Cerebellar cortex (tissue), 1 donor: ENCODE measurements at regions not wholly inside any gene's neighbourhood (a gene's known extent, or its start where the extent isn't known, plus 50 kb on each side); places are given as distances from the start of the nearest gene placed in this dataset.

Source experiments
- DNase-seq: peaks from one replicate; pipeline ENCODE4 v3.0.0-alpha.2; 2015; ENCODE audit warnings: low spot score

GRCh38 chr17:14762736-14763479 lies 462.0 kb downstream of the HS3ST3B1 start:
- no peak for DNase-seq

- DNase-seq, result no peak
Measured at GRCh38 chr17:14760719-14761411, 460.0 kb downstream of the HS3ST3B1 start.

GRCh38 chr17:14760212-14760611 lies 459.3 kb downstream of the HS3ST3B1 start:
- DNase-seq, result no peak

GRCh38 chr17:14759325-14759724 lies 458.4 kb downstream of the HS3ST3B1 start:
- no peak for DNase-seq

- no peak for DNase-seq
Measured at GRCh38 chr17:14756479-14756878, 455.6 kb downstream of the HS3ST3B1 start.

- DNase-seq, result no peak
Measured at GRCh38 chr17:14755002-14755401, 454.1 kb downstream of the HS3ST3B1 start.

GRCh38 chr17:14753383-14753782 lies 452.5 kb downstream of the HS3ST3B1 start:
- DNase-seq, result no peak

GRCh38 chr17:14752011-14752410 lies 451.1 kb downstream of the HS3ST3B1 start:
- DNase-seq, result no peak

- DNase-seq, result no peak
Measured at GRCh38 chr17:14750866-14751265, 450.0 kb downstream of the HS3ST3B1 start.

GRCh38 chr17:14749269-14749668 lies 448.4 kb downstream of the HS3ST3B1 start:
- no peak for DNase-seq

- no peak for DNase-seq
Measured at GRCh38 chr17:14748036-14748710, 447.3 kb downstream of the HS3ST3B1 start.

GRCh38 chr17:14747603-14747950 lies 446.7 kb downstream of the HS3ST3B1 start:
- no peak for DNase-seq

GRCh38 chr17:14746822-14747602 lies 446.1 kb downstream of the HS3ST3B1 start:
- DNase-seq, result no peak

- DNase-seq, result no peak
Measured at GRCh38 chr17:14745541-14745940, 444.7 kb downstream of the HS3ST3B1 start.

GRCh38 chr17:14744761-14745473 lies 444.0 kb downstream of the HS3ST3B1 start:
- no peak for DNase-seq

- DNase-seq, result no peak
Measured at GRCh38 chr17:14741491-14741890, 440.6 kb downstream of the HS3ST3B1 start.

GRCh38 chr17:14739656-14740431 lies 439.0 kb downstream of the HS3ST3B1 start:
- DNase-seq, result no peak

GRCh38 chr17:14738652-14738988 lies 437.7 kb downstream of the HS3ST3B1 start:
- no peak for DNase-seq

GRCh38 chr17:14737984-14738651 lies 437.2 kb downstream of the HS3ST3B1 start:
- no peak for DNase-seq

- DNase-seq, result no peak
Measured at GRCh38 chr17:14736631-14737030, 435.8 kb downstream of the HS3ST3B1 start.
